HG03432 (cell line): ENCODE measurements at regions not wholly inside any gene's neighbourhood (a gene's known extent, or its start where the extent isn't known, plus 50 kb on each side); places are given as distances from the start of the nearest gene placed in this dataset.

Source experiments
- ATAC-seq: cut with Tn5 transposase; IDR thresholded peaks from one replicate; pipeline ENCODE4 v1.9.1; 2021; ENCODE audit warnings: mild to moderate bottlenecking, moderate library complexity; ENCODE audit not compliant: unreplicated experiment

- no peak for ATAC-seq
These were observed 155.9 kb downstream of the DLEU7 start for GRCh38 chr13:50687545-50687944.

- no peak for ATAC-seq
These were observed 153.5 kb downstream of the DLEU7 start for GRCh38 chr13:50690006-50690405.

GRCh38 chr13:50691176-50691680, 152.3 kb downstream of the DLEU7 start:
- ATAC-seq: no peak

DNA sequence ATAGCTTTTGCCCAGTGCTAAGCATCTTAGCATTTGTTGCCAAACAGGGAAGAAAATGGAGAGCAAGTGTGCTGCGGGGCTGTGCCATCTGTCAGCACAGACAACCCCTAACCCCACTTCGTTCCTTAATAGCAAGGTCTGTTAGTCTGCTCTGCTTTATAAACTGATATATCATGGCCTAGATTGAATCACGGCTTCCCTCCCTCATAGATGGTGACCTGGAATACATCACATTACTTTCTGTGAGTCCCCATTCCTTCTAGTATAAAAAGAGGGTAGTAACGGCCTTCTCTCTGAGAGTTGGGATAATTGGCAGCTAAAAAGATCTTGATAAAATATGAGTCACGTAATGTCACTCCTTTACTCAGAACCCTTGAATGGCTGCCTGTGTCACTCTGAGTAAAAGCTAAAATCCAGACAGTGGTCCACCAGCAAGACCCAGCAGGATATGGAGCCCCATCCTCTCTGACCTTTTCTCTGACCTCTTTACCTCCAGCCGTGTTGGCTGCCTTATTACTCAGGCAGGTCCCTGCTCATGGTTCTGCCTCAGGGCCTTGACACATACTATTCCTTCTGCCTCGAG, 151.7 kb downstream of the DLEU7 start:
- no peak for ATAC-seq

GRCh38 chr13:50692396-50692915, 151.0 kb downstream of the DLEU7 start:
- ATAC-seq: no peak

GRCh38 chr13:50693727-50694126, 149.8 kb downstream of the DLEU7 start:
- ATAC-seq: no peak

DNA sequence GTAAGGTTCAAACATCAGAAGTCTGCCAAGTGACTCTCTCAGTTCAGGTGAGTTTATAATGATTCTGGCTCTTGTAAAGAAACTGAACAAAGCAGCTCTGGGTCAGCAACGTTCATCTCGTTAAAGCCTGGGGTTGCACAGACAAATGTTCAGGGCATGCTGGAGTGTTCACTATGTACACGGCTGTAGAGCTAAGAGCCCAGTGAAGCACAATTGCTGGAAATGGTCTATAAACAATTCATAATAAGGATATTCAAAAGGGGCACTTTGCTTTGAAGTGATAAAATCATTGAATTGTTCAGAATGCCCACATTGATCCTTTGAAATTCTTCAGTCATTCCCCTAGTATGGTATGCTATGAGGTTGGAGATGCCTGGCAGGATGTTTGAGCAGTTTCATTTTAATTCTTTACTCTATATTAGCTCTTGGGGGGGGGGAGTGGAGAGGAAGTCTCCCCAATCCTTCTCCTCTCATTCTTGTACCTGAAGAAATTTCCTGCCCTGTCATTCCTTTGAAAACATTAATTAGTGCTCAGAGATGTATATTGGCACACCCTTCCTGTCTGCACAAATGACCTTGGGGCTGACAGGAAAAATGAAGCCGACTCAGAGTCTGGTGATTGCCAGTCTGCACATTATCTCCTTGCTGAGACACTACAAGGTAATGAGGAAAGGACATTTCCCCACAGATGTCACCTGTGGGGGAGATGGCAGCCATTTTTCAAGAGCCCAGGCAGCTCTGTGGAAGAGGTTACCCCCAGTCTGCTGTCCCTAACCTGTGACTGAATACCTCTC, 145.5 kb downstream of the DLEU7 start:
- no peak for ATAC-seq

DNA sequence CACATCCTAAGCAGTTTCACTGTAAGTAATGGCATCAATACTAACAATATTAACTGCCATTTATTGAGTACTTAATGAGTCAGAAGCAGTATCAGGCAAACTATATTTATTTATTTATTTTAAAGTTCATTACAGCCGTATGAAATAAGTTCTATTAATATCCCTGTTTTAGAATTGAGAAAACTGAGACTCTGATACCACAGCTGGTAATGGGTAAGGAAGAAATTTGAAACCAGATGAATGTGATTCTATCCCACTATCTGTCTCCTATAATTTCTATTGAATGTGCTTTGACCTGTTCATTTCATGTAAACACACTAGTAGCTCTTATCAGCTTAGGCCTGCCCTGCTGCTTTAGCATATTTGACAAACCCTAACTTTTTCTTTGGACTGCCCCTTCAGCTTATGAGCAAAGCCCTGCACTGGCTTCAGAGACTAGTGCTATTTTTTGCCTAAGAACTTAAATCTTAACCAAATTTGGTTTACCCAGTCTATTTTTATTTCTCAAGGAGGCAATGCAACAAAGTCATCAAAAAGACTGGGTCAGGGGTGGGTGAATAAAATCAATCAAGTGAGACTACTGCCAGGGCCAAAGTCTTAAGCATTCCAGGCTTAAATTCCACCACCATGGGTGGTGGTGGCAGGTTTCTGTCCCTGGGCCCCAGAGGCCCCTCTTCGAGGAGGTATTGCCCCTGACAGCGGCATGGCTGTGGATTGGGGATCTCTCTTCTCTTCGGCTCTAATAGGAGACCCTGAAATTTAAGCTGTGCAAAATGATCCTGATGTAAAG, 143.4 kb downstream of the DLEU7 start:
- no peak for ATAC-seq

DNA sequence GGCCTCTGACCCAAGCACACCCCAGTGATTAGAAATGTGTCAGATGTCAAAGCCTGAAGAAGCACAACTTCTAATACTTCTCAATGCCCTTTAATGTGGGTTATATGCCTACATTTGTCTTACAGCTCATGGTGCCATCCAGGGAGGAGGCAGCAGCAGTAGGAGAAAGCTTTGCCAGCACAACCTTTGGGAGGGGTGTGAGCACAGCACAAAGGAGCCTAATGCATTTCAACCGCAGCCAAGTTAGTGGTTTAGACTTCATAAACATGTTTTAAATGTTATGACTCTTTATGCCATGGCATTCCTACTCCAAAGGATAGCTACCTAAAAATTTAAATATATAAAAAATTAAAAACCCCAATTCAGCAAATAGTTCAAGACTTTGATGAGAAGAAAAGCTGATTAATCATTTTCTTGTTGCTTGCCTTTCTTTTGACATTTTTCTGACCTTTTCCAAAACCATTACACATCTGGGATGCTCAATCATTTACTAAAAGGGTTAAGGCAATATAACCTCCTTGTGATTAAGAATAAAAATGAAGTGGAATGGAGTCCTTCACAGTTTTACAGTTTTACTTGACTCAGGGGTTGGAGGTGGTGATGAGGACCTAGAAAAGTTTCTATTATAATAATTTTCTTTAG, 142.7 kb downstream of the DLEU7 start:
- no peak for ATAC-seq

GRCh38 chr13:50701469-50701868, 142.0 kb downstream of the DLEU7 start:
- ATAC-seq: no peak

- no peak for ATAC-seq
These were observed 137.0 kb downstream of the DLEU7 start for GRCh38 chr13:50706505-50706904.

- no peak for ATAC-seq
These were observed 135.9 kb downstream of the DLEU7 start for GRCh38 chr13:50707628-50708027.

- no peak for ATAC-seq
These were observed 135.0 kb downstream of the DLEU7 start for GRCh38 chr13:50708461-50708860.

GRCh38 chr13:50709058-50709457, 134.4 kb downstream of the DLEU7 start:
- no peak for ATAC-seq

- no peak for ATAC-seq
These were observed 132.2 kb downstream of the DLEU7 start for GRCh38 chr13:50711131-50711815.

DNA sequence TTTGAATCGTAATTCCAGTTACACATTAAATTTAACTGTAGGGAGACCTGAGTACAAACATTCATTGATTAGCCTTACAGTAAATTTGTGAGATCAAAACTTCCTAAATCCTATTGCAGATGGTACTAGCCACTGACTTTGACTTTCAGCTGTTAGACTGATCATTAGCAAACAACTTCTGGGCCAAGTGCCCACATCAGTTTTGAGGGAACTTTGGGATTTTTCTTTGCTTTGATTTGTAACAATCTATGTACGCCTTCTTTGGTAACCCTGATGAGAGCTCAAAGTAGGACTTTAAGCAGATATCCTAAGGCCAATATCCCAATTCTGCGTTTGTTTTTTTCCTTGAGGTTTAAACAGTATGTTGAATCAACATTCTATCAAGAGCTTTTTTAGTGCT, 131.5 kb downstream of the DLEU7 start:
- no peak for ATAC-seq

- no peak for ATAC-seq
These were observed 131.0 kb downstream of the DLEU7 start for GRCh38 chr13:50712456-50712855.

DNA sequence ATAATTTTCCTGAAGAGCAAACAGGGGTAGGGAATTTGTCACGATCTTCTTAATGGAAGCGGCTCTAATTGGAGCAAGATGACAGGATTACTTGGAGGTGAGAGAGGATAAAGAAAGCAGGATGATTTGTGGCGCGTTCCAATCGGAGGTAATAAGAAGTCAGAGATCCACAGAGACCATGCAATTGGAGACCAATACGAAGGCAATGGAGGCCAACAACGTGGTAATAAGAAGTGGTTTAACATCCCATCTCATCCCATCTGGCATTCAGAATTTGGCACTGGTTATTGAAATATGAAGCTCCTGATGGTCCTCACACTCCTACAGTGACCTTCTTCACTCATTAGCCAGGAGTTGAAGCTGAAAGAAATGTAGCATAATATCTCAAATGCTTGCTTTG, 130.6 kb downstream of the DLEU7 start:
- ATAC-seq: no peak

- ATAC-seq: peak; percentile 68
These were observed 129.8 kb downstream of the DLEU7 start for GRCh38 chr13:50713523-50714248.

- ATAC-seq: no peak
These were observed 128.6 kb downstream of the DLEU7 start for GRCh38 chr13:50714891-50715290.
